GM23248 (cell line): ENCODE measurements at regions not wholly inside any gene's neighbourhood (a gene's known extent, or its start where the extent isn't known, plus 50 kb on each side); places are given as distances from the start of the nearest gene placed in this dataset.

Source experiments
- DNase-seq: peaks from one replicate; pipeline ENCODE4 v3.0.0-alpha.2; 2015
- H2AFZ ChIP-seq: fragments of 200-600 bp; sonication (generic); 2 replicates; pipeline ENCODE4 v1.6.1; 2016; ENCODE audit warnings: antibody characterized with exemption
- H3F3A ChIP-seq: fragments of 200-600 bp; sonication (generic); 2 replicates; pipeline ENCODE4 v1.6.1; 2016; ENCODE audit warnings: mild to moderate bottlenecking, antibody characterized with exemption, mixed run types; ENCODE audit not compliant: insufficient read depth
- H3K27ac ChIP-seq: fragments of 200-600 bp; sonication (generic); 2 replicates; pipeline ENCODE4 v1.5.1; 2016; ENCODE audit warnings: mild to moderate bottlenecking
- H3K27me3 ChIP-seq: fragments of 200-600 bp; sonication (generic); replicated peaks from 2 replicates; pipeline ENCODE4 v1.6.1; 2016; ENCODE audit warnings: mild to moderate bottlenecking; ENCODE audit not compliant: insufficient read depth
- H3K36me3 ChIP-seq: fragments of 200-600 bp; sonication (generic); 2 replicates; pipeline ENCODE4 v1.6.1; 2016; ENCODE audit warnings: low read depth, mild to moderate bottlenecking
- H3K4me1 ChIP-seq: fragments of 200-600 bp; sonication (generic); 2 replicates; pipeline ENCODE4 v1.6.1; 2016; ENCODE audit warnings: mild to moderate bottlenecking; ENCODE audit not compliant: insufficient read depth
- H3K4me2 ChIP-seq: fragments of 200-600 bp; sonication (generic); one replicate; pipeline ENCODE4 v1.6.1; 2016; ENCODE audit warnings: mild to moderate bottlenecking; ENCODE audit not compliant: unreplicated experiment
- H3K4me3 ChIP-seq: fragments of 200-600 bp; sonication (generic); 2 replicates; pipeline ENCODE4 v1.5.1; 2016; ENCODE audit warnings: mild to moderate bottlenecking
- H3K79me2 ChIP-seq: fragments of 200-600 bp; sonication (generic); 2 replicates; pipeline ENCODE4 v1.6.1; 2016; ENCODE audit warnings: mild to moderate bottlenecking; ENCODE audit not compliant: insufficient read depth
- H3K9ac ChIP-seq: fragments of 200-600 bp; sonication (generic); 2 replicates; pipeline ENCODE4 v1.6.1; 2016; ENCODE audit warnings: mild to moderate bottlenecking
- H3K9me2 ChIP-seq: fragments of 200-600 bp; sonication (generic); 2 replicates; pipeline ENCODE4 v1.6.1; 2016; ENCODE audit warnings: mixed run types, mild to moderate bottlenecking, moderate library complexity; ENCODE audit not compliant: insufficient read depth
- H3K9me3 ChIP-seq: fragments of 200-600 bp; sonication (generic); one replicate; pipeline ENCODE4 v1.6.1; 2017; ENCODE audit warnings: low read depth
- H4K20me1 ChIP-seq: fragments of 200-600 bp; sonication (generic); 2 replicates; pipeline ENCODE4 v1.6.0; 2016; ENCODE audit not compliant: insufficient read depth
- EZH2 ChIP-seq: fragments of 200-600 bp; sonication (generic); IDR thresholded peaks from 2 replicates; pipeline ENCODE4 v1.6.1; 2018; ENCODE audit warnings: antibody characterized with exemption, mild to moderate bottlenecking; ENCODE audit not compliant: insufficient read depth, poor library complexity, severe bottlenecking
- EZH2phosphoT487 ChIP-seq: fragments of 200-600 bp; sonication (generic); IDR thresholded peaks from 2 replicates; pipeline ENCODE4 v1.6.1; 2018; ENCODE audit warnings: antibody characterized with exemption, moderate library complexity, mild to moderate bottlenecking, low read depth; ENCODE audit not compliant: insufficient read depth
- WGBS, 2 experiments: methylation state at CpG; one replicate each; pipeline ENCODE4 v1.1.6; 2015 to 2017; ENCODE audit warnings: low lambda C conversion rate in 2 of 2, low coverage in 1 of 2; ENCODE audit errors: missing lambda C conversion rate in 2 of 2; 5-methylcytosine and 5-hydroxymethylcytosine counted together
- in situ Hi-C: fragments of 300-500 bp; cut with MboI; formaldehyde crosslinking; loops from 2 replicates; pipeline ENCODE4 v1.15.0; 2020

DNA sequence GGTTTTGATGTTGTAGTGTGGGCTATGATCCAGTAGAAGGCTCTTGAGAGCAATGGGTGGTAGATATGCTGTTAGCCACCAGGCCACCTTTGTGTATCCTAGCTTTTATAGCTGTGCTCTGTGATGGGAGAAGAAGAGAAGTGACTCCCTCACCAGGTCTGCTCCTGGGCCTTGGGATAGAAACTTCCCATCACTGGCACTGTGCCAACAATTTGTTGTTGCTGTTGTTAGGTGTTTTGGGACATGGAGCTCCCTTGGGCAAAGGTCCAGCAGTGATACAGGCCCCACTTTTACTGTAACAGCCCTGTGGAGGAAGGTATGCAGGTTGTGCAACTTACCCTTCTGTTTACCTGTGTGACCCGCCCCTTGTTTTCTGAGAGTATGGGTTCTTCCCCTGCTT, 570.9 kb upstream of the GRIN3A start:
- Histone ChIP-seq H3K27ac (no peak overlapping the region), H3K9me3 (peaks cover 3% of the 10 kb centered on the region), H3K4me1 (no peaks in the 10 kb centered on the region), H3F3A (no peaks in the 10 kb centered on the region), H3K9ac (no peak overlapping the region), H3K4me3 (no peak overlapping the region), H4K20me1 (no peaks in the 10 kb centered on the region), H3K9me2 (no peaks in the 10 kb centered on the region), H3K79me2 (no peaks in the 10 kb centered on the region), H3K27me3 (no peaks in the 10 kb centered on the region), H2AFZ (no peak overlapping the region), H3K36me3 (no peaks in the 10 kb centered on the region), H3K4me2 (no peak overlapping the region)
- no peak for TF ChIP-seq EZH2phosphoT487
- TF ChIP-seq EZH2 = no peak
- in situ Hi-C loops = no loop called here
- no peak for DNase-seq
- 38 to 42% methylated on average over 1 of the region's 1 CpG for WGBS, 2 experiments

DNA sequence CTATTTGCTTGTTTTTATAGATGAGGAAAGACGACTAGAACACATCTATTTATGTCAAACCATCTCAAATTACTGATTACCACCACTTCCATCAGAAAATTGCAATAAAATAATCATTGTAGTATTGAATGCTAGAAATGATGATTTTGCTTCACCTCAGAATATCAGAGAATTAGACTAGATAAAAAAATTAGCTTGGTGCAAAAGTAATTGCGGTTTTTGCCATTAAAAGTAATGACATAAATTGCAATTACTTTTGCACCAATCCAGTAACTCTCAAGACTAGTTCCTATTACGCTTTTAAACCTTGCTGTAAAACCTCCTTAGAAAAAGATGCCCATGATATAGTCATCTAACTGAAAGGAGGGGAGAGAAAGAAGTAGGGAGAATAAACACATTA, 556.7 kb upstream of the GRIN3A start:
- no peak overlapping the region for H3K4me3 ChIP-seq
- no peaks in the 10 kb centered on the region for H3K79me2 ChIP-seq
- no peak overlapping the region for H3K4me2 ChIP-seq
- H3K4me1 ChIP-seq = no peaks in the 10 kb centered on the region
- in situ Hi-C loops = no loop called here
- H3K27ac ChIP-seq = no peak overlapping the region
- TF ChIP-seq EZH2 (no peak), EZH2phosphoT487 (no peak)
- no peak overlapping the region for H2AFZ ChIP-seq
- H3K9ac ChIP-seq = no peak overlapping the region
- no peaks in the 10 kb centered on the region for H4K20me1 ChIP-seq
- no peaks in the 10 kb centered on the region for H3F3A ChIP-seq
- H3K36me3 ChIP-seq = no peaks in the 10 kb centered on the region
- no peaks in the 10 kb centered on the region for H3K27me3 ChIP-seq
- DNase-seq = no peak
- 5 to 12% methylated on average over 3 of the region's 3 CpGs for WGBS, 2 experiments
- H3K9me3 ChIP-seq = no peaks in the 10 kb centered on the region
- H3K9me2 ChIP-seq = no peaks in the 10 kb centered on the region

DNA sequence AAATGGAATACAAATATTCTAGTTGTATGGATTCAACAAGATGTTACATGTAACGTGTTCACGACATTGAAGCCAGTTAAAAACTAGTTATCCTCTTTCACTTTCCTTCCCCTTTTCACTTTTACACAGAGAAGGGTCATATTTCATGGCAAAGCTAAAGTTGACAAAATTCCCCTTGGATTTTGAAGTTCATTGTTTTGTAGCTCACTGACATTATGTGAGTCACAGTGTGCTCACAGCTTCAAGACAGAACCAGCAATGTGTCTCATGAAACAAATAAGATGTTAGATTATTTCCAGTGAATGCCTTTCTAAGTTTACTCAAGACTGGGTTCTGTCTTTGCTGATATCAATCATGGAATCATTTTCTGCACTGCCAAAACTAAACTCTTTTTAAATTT, 535.5 kb upstream of the GRIN3A start:
- Histone ChIP-seq H3K36me3 (no peaks in the 10 kb centered on the region), H3K4me2 (no peak overlapping the region), H3K79me2 (no peaks in the 10 kb centered on the region), H3K9me3 (no peaks in the 10 kb centered on the region), H3K27me3 (no peaks in the 10 kb centered on the region), H3K9ac (no peak overlapping the region), H3K9me2 (no peaks in the 10 kb centered on the region), H2AFZ (no peak overlapping the region), H3K27ac (no peak overlapping the region), H3F3A (no peaks in the 10 kb centered on the region), H3K4me3 (no peak overlapping the region), H4K20me1 (no peaks in the 10 kb centered on the region), H3K4me1 (no peaks in the 10 kb centered on the region)
- in situ Hi-C loops = no loop called here
- WGBS, 2 experiments = 1 to 2% methylated on average over 2 of the region's 2 CpGs
- DNase-seq = no peak
- TF ChIP-seq EZH2 (no peak), EZH2phosphoT487 (no peak)

- no peak for DNase-seq
- TF ChIP-seq EZH2 (no peak), EZH2phosphoT487 (no peak)
- Histone ChIP-seq H3K36me3 (no peaks in the 10 kb centered on the region), H3K9me2 (no peaks in the 10 kb centered on the region), H4K20me1 (no peaks in the 10 kb centered on the region), H3K9ac (no peak overlapping the region), H2AFZ (no peak overlapping the region), H3F3A (no peaks in the 10 kb centered on the region), H3K27ac (no peak overlapping the region), H3K27me3 (no peaks in the 10 kb centered on the region), H3K4me3 (no peak overlapping the region), H3K4me2 (no peak overlapping the region), H3K9me3 (no peaks in the 10 kb centered on the region), H3K4me1 (no peaks in the 10 kb centered on the region), H3K79me2 (no peaks in the 10 kb centered on the region)
- in situ Hi-C loops = no loop called here
- WGBS, 2 experiments = 24 to 32% methylated on average over 3 of the region's 3 CpGs
Measured at GRCh38 chr9:102253099-102253498, 514.7 kb upstream of the GRIN3A start.

GRCh38 chr9:102244916-102245315, 506.5 kb upstream of the GRIN3A start:
- H3K27ac ChIP-seq = no peak overlapping the region
- no peaks in the 10 kb centered on the region for H4K20me1 ChIP-seq
- H3K4me3 ChIP-seq = no peak overlapping the region
- 10 to 15% methylated on average over 4 of the region's 4 CpGs for WGBS, 2 experiments
- no peak overlapping the region for H3K9ac ChIP-seq
- no peak for TF ChIP-seq EZH2phosphoT487
- TF ChIP-seq EZH2 = no peak
- no peaks in the 10 kb centered on the region for H3K4me1 ChIP-seq
- DNase-seq = no peak
- H3F3A ChIP-seq = no peaks in the 10 kb centered on the region
- H3K27me3 ChIP-seq = no peaks in the 10 kb centered on the region
- no peak overlapping the region for H3K4me2 ChIP-seq
- no peaks in the 10 kb centered on the region for H3K36me3 ChIP-seq
- no peaks in the 10 kb centered on the region for H3K9me3 ChIP-seq
- in situ Hi-C loops = no loop called here
- no peaks in the 10 kb centered on the region for H3K79me2 ChIP-seq
- no peak overlapping the region for H2AFZ ChIP-seq
- no peaks in the 10 kb centered on the region for H3K9me2 ChIP-seq
